ENCODE measurements at regions not wholly inside any gene's neighbourhood (a gene's known extent, or its start where the extent isn't known, plus 50 kb on each side); places are given as distances from the start of the nearest gene placed in this dataset.

DNA sequence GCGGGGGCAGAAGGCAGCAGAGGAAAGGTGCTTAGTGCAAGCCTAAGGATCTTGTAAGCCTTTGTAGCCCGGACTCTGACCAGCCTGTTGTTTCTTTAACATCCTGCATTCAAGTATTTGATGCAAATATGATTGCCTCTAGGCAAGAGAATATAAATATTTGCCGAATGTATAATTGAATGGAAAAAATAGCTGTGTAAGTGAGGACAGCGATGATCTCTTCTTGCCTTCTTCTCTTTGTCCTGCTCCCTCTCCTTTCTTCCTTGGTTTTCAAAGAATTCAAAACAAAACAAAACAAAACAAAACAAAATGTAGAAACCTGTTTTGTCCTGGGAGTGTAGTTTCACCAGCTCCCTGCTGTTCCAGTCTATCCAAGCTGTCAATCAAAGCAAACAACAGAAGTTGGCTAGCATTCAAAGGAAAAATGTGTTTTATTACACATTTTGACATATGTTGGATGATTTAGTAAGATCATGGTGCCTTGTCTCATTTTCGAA lies 74.9 kb upstream of the CPM start:
- Histone ChIP-seq H3K36me3 (no peaks in the 10 kb centered on the region), H3K4me1 (no peaks in the 10 kb centered on the region), H3K9me3 (no peaks in the 10 kb centered on the region), H3K27ac (no peak overlapping the region), H3K4me3 (no peak overlapping the region), H3K27me3 (no peaks in the 10 kb centered on the region)
- 73% methylated on average over 3 of the region's 5 CpGs for WGBS (ENCODE audit: insufficient coverage, low coverage, low lambda C conversion rate, missing lambda C conversion rate)
- DNase-seq (no peak), ATAC-seq (no peak)
- intact Hi-C loops (cut with DNase I) = no loop called here
- TF ChIP-seq, protein P1, sequence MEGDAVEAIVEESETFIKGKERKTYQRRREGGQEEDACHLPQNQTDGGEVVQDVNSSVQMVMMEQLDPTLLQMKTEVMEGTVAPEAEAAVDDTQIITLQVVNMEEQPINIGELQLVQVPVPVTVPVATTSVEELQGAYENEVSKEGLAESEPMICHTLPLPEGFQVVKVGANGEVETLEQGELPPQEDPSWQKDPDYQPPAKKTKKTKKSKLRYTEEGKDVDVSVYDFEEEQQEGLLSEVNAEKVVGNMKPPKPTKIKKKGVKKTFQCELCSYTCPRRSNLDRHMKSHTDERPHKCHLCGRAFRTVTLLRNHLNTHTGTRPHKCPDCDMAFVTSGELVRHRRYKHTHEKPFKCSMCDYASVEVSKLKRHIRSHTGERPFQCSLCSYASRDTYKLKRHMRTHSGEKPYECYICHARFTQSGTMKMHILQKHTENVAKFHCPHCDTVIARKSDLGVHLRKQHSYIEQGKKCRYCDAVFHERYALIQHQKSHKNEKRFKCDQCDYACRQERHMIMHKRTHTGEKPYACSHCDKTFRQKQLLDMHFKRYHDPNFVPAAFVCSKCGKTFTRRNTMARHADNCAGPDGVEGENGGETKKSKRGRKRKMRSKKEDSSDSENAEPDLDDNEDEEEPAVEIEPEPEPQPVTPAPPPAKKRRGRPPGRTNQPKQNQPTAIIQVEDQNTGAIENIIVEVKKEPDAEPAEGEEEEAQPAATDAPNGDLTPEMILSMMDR (IDR thresholded peaks at IDR 0.05) = no peak
- TF ChIP-seq POLR2A (IDR thresholded peaks at IDR 0.05) = no peak

DNA sequence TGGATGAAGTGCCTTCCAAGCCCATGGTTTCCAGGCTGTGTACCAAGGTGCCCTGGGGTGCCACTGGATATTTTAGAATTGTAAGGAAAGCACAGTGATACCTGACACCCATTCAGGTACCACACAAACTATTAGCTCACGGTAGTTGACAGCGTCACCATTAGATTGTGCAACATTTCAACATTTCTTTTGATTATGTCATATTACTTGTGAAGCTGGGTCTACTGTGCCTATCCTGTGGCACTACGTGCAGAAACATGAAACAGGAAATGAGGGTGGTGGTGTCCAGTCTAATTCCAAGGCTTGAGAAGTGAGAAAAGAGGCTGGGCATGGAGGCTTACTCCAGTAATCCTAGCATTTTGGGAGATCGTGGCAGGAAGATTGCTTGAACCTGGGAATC lies 75.5 kb upstream of the CPM start:
- H3K9me3 ChIP-seq = no peaks in the 10 kb centered on the region
- TF ChIP-seq POLR2A (IDR thresholded peaks at IDR 0.05) = no peak
- TF ChIP-seq, protein P1 (IDR thresholded peaks at IDR 0.05) = no peak
- H3K27me3 ChIP-seq = no peaks in the 10 kb centered on the region
- H3K4me3 ChIP-seq = no peak overlapping the region
- ATAC-seq = peak in 3 of 4 donors; percentile 35 to 63 (median 45)
- intact Hi-C loops (cut with DNase I) = no loop called here
- H3K27ac ChIP-seq = no peak overlapping the region
- H3K4me1 ChIP-seq = no peaks in the 10 kb centered on the region
- DNase-seq = no peak
- no peaks in the 10 kb centered on the region for H3K36me3 ChIP-seq
- WGBS (ENCODE audit: insufficient coverage, low coverage, low lambda C conversion rate, missing lambda C conversion rate) = 48% methylated on average over 4 of the region's 4 CpGs

DNA sequence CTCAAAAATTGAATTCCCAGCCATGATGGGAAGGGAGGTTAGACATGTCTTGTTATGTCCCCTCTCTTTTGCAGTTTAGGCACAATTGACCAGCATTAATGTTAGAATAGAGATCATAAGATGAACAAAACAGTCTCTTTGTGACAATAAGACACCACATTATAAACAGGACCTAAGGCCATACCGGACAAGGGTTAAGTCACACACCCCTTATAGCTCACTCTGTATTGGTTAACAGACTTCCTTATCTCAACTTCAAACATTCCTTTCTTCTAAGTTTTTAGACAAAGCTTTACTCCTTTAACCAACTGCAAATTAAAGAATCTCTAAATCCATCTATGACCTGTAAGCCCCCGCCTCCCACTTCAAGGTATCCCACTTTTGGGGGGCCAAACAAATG lies 81.1 kb upstream of the CPM start:
- WGBS (ENCODE audit: insufficient coverage, low coverage, low lambda C conversion rate, missing lambda C conversion rate) = 82% methylated on average over 2 of the region's 2 CpGs
- Histone ChIP-seq H3K4me1 (no peaks in the 10 kb centered on the region), H3K27ac (no peak overlapping the region), H3K27me3 (no peaks in the 10 kb centered on the region), H3K36me3 (no peaks in the 10 kb centered on the region), H3K4me3 (no peak overlapping the region), H3K9me3 (no peaks in the 10 kb centered on the region)
- no peak for DNase-seq
- ATAC-seq = no peak
- TF ChIP-seq POLR2A (IDR thresholded peaks at IDR 0.05) = no peak
- TF ChIP-seq, protein P1 (IDR thresholded peaks at IDR 0.05) = no peak
- intact Hi-C loops (cut with DNase I) = no loop called here

DNA sequence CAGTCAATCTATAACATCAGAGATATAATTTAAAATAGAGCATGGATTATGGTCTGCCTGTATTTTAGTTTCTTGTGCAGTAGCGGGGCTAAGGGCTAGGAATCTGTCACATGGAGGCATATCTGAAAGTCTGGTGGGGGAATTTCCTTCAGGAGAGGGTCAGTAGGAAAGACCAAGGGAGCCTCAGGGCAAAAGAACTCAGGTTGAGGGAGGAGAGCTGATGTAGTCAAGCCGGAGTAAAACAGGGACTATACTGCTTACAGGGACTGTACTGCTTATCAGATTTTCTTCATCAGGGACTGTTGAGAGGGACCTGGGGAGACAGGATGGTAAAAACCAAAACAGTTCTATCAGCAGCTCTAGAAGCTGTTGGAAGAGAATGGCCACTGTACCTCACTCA lies 82.0 kb upstream of the CPM start:
- intact Hi-C loops (cut with DNase I) = no loop called here
- H3K27ac ChIP-seq = no peak overlapping the region
- ATAC-seq = no peak

More for the DNA sequence above, 82.0 kb upstream of the CPM start:
- H3K4me1 ChIP-seq = no peaks in the 10 kb centered on the region
- H3K9me3 ChIP-seq = no peaks in the 10 kb centered on the region
- no peak for TF ChIP-seq POLR2A (IDR thresholded peaks at IDR 0.05)
- TF ChIP-seq, protein P1 (IDR thresholded peaks at IDR 0.05) = no peak
- no peaks in the 10 kb centered on the region for H3K27me3 ChIP-seq
- H3K4me3 ChIP-seq = no peak overlapping the region
- no peaks in the 10 kb centered on the region for H3K36me3 ChIP-seq
- 69% methylated on average over 2 of the region's 2 CpGs for WGBS (ENCODE audit: insufficient coverage, low coverage, low lambda C conversion rate, missing lambda C conversion rate)
- DNase-seq = no peak
